GM12865 (cell line): ENCODE measurements at regions not wholly inside any gene's neighbourhood (a gene's known extent, or its start where the extent isn't known, plus 50 kb on each side); places are given as distances from the start of the nearest gene placed in this dataset.
"Not testable (repeated sequence)": the region's sequence is repeated elsewhere in the genome, so short reads cannot be mapped to it uniquely, and the experiment has no call there.

Experiments used
- DNase-seq: peaks from one replicate; pipeline ENCODE4 v3.0.0; 2010; ENCODE audit warnings: low read depth
- H3K4me3 ChIP-seq: 2 replicates; pipeline ENCODE4 v1.5.1; 2011; ENCODE audit warnings: mild to moderate bottlenecking, low read depth, low read length, control low read depth
- CTCF ChIP-seq: IDR thresholded peaks from 2 replicates; pipeline ENCODE4 v1.5.1; 2011; ENCODE audit warnings: low read length, control low read depth, low read depth, inconsistent platforms; ENCODE audit not compliant: insufficient read depth; ENCODE audit errors: missing control alignments

GRCh38 chr11:87767615-87768014, 407.6 kb downstream of the RAB38 start:
- TF ChIP-seq CTCF, result no peak
- DNase-seq, result no peak
- no peak overlapping the region for H3K4me3 ChIP-seq

GRCh38 chr11:87764075-87764474, 411.2 kb downstream of the RAB38 start:
- not testable (repeated sequence) for H3K4me3 ChIP-seq, DNase-seq

- H3K4me3 ChIP-seq, result no peak overlapping the region
- TF ChIP-seq CTCF, result no peak
- DNase-seq, result no peak
Measured at GRCh38 chr11:87754685-87755084, 420.6 kb downstream of the RAB38 start.

- no peak for DNase-seq
- no peak for TF ChIP-seq CTCF
- no peak overlapping the region for H3K4me3 ChIP-seq
Measured at GRCh38 chr11:87753143-87753542, 422.1 kb downstream of the RAB38 start.

- no peak for TF ChIP-seq CTCF
- no peak for DNase-seq
Measured at GRCh38 chr11:87743007-87743406, 432.2 kb downstream of the RAB38 start.

GRCh38 chr11:87740968-87741367, 434.3 kb downstream of the RAB38 start:
- no peak for TF ChIP-seq CTCF
- no peak overlapping the region for H3K4me3 ChIP-seq
- no peak for DNase-seq

More at GRCh38 chr11:87743007-87743406, 432.2 kb downstream of the RAB38 start:
- no peak overlapping the region for H3K4me3 ChIP-seq

- no peak overlapping the region for H3K4me3 ChIP-seq
- no peak for DNase-seq
- no peak for TF ChIP-seq CTCF
Measured at GRCh38 chr11:87740451-87740850, 434.8 kb downstream of the RAB38 start.
